Trophoblast cell (in vitro differentiated cells and primary cell): ENCODE measurements at regions not wholly inside any gene's neighbourhood (a gene's known extent, or its start where the extent isn't known, plus 50 kb on each side); places are given as distances from the start of the nearest gene placed in this dataset.

Experiments used
- DNase-seq, 2 donors: peaks; one replicate each; pipeline ENCODE4 v3.0.0-alpha.2; 2016
- H2AFZ ChIP-seq: 2 replicates; pipeline ENCODE4 v1.6.1; 2013; ENCODE audit warnings: low read length, moderate library complexity, mild to moderate bottlenecking; ENCODE audit not compliant: insufficient read depth, poor library complexity
- H2AK5ac ChIP-seq: 2 replicates; pipeline ENCODE4 v1.6.1; 2013; ENCODE audit warnings: mild to moderate bottlenecking, low read length
- H2BK120ac ChIP-seq: 2 replicates; pipeline ENCODE4 v1.6.1; 2013; ENCODE audit warnings: low read length, mild to moderate bottlenecking, moderate library complexity; ENCODE audit not compliant: insufficient read depth, poor library complexity
- H2BK12ac ChIP-seq: 2 replicates; pipeline ENCODE4 v1.6.1; 2013; ENCODE audit warnings: mild to moderate bottlenecking, low read length, moderate library complexity
- H2BK5ac ChIP-seq: 2 replicates; pipeline ENCODE4 v1.6.1; 2013; ENCODE audit warnings: low read length, low read depth, moderate library complexity, mild to moderate bottlenecking; ENCODE audit not compliant: poor library complexity
- H3K14ac ChIP-seq: 2 replicates; pipeline ENCODE4 v1.6.1; 2013; ENCODE audit warnings: mild to moderate bottlenecking, low read length
- H3K18ac ChIP-seq: 2 replicates; pipeline ENCODE4 v1.6.1; 2013; ENCODE audit warnings: mild to moderate bottlenecking, low read length
- H3K23ac ChIP-seq: 2 replicates; pipeline ENCODE4 v1.6.1; 2013; ENCODE audit warnings: low read length
- H3K27ac ChIP-seq: 2 replicates; pipeline ENCODE4 v1.5.1; 2013; ENCODE audit warnings: low read depth, mild to moderate bottlenecking, inconsistent platforms, low read length, moderate library complexity
- H3K27me3 ChIP-seq: 2 replicates; pipeline ENCODE4 v1.6.1; 2013; ENCODE audit warnings: inconsistent platforms, mild to moderate bottlenecking, low read length, moderate library complexity; ENCODE audit not compliant: insufficient read depth
- H3K36me3 ChIP-seq, 2 experiments: 1 replicate in 1 of 2; 2 replicates in 1 of 2; pipeline ENCODE4 v1.6.1; 2013; ENCODE audit warnings: low read length in 2 of 2, mild to moderate bottlenecking in 2 of 2, moderate library complexity in 1 of 2; ENCODE audit not compliant: insufficient read depth in 2 of 2, control insufficient read depth in 1 of 2
- H3K4ac ChIP-seq: 2 replicates; pipeline ENCODE4 v1.6.1; 2013; ENCODE audit warnings: low read depth, mild to moderate bottlenecking, low read length, moderate library complexity
- H3K4me1 ChIP-seq, 2 experiments: 1 replicate in 1 of 2; 2 replicates in 1 of 2; pipeline ENCODE4 v1.6.1; 2013; ENCODE audit warnings: low read length in 2 of 2, mild to moderate bottlenecking in 2 of 2, moderate library complexity in 1 of 2; ENCODE audit not compliant: insufficient read depth in 2 of 2, control insufficient read depth in 1 of 2
- H3K4me2 ChIP-seq: 2 replicates; pipeline ENCODE4 v1.6.1; 2013; ENCODE audit warnings: inconsistent platforms, mild to moderate bottlenecking, low read length, moderate library complexity
- H3K4me3 ChIP-seq: 2 replicates; pipeline ENCODE4 v1.5.1; 2013; ENCODE audit warnings: mild to moderate bottlenecking, low read depth, low read length, inconsistent platforms
- H3K79me1 ChIP-seq: one replicate; pipeline ENCODE4 v1.6.1; 2013; ENCODE audit warnings: low read length
- H3K79me2 ChIP-seq: 2 replicates; pipeline ENCODE4 v1.6.1; 2013; ENCODE audit warnings: low read length, mild to moderate bottlenecking; ENCODE audit not compliant: control insufficient read depth, insufficient read depth, poor library complexity
- H3K9ac ChIP-seq: 2 replicates; pipeline ENCODE4 v1.6.1; 2013; ENCODE audit warnings: mild to moderate bottlenecking, low read length
- H3K9me3 ChIP-seq: 2 replicates; pipeline ENCODE4 v1.6.1; 2013; ENCODE audit warnings: low read depth, mild to moderate bottlenecking, control low read depth, inconsistent platforms, low read length; ENCODE audit not compliant: insufficient read depth
- H4K12ac ChIP-seq: 2 replicates; pipeline ENCODE4 v1.6.1; 2013; ENCODE audit warnings: low read depth, mild to moderate bottlenecking, low read length, moderate library complexity
- H4K8ac ChIP-seq: 2 replicates; pipeline ENCODE4 v1.6.1; 2013; ENCODE audit warnings: low read depth, mild to moderate bottlenecking, low read length, moderate library complexity
- H4K91ac ChIP-seq: one replicate; pipeline ENCODE4 v1.6.1; 2013; ENCODE audit warnings: low read depth, mild to moderate bottlenecking, low read length, moderate library complexity
- whole genome bisulfite sequencing: extraction: QIAGEN DNeasy Blood & Tissue Kit; methylation state at CpG from one replicate; pipeline ENCODE4 v1.1.7; 2013; ENCODE audit warnings: missing lambda C conversion rate; ENCODE audit not compliant: insufficient read length, insufficient coverage; ENCODE audit errors: extremely low coverage; 5-methylcytosine and 5-hydroxymethylcytosine counted together

- H2BK5ac ChIP-seq: no peak overlapping the region
- H2AK5ac ChIP-seq: no peak overlapping the region
- no peak overlapping the region for H4K12ac ChIP-seq
- H2AFZ ChIP-seq: no peak overlapping the region
- no peaks in the 10 kb centered on the region for H3K4me1 ChIP-seq
- no peaks in the 10 kb centered on the region for H3K79me2 ChIP-seq
- no peak overlapping the region for H3K27ac ChIP-seq
- no peak overlapping the region for H3K23ac ChIP-seq
- no peaks in the 10 kb centered on the region for H3K27me3 ChIP-seq
- no peak overlapping the region for H4K8ac ChIP-seq
- no peaks in the 10 kb centered on the region for H3K36me3 ChIP-seq
- H3K4me2 ChIP-seq: no peak overlapping the region
- no CpG with 5 or more reads among the region's 1 CpG for WGBS
- no peak overlapping the region for H2BK12ac ChIP-seq
- no peaks in the 10 kb centered on the region for H3K9me3 ChIP-seq
- no peaks in the 10 kb centered on the region for H3K79me1 ChIP-seq
- H3K18ac ChIP-seq: no peak overlapping the region
- no peak overlapping the region for H4K91ac ChIP-seq
- H3K4ac ChIP-seq: no peak overlapping the region
- DNase-seq: no peak
- H3K14ac ChIP-seq: no peak overlapping the region
- H2BK120ac ChIP-seq: no peak overlapping the region
- no peak overlapping the region for H3K4me3 ChIP-seq
- no peak overlapping the region for H3K9ac ChIP-seq
Observed at GRCh38 chr15:98057453-98057852, 97.0 kb downstream of the ARRDC4 start.

- no peak for DNase-seq
- no CpG with 5 or more reads among the region's 3 CpGs for WGBS
- Histone ChIP-seq H2BK12ac (no peak overlapping the region), H3K79me2 (no peaks in the 10 kb centered on the region), H3K4me1 (no peaks in the 10 kb centered on the region), H4K12ac (no peak overlapping the region), H3K23ac (no peak overlapping the region), H3K18ac (no peak overlapping the region), H3K9ac (no peak overlapping the region), H3K4me2 (no peak overlapping the region), H4K91ac (no peak overlapping the region), H3K79me1 (no peaks in the 10 kb centered on the region), H2AK5ac (no peak overlapping the region), H3K4ac (no peak overlapping the region), H3K9me3 (no peaks in the 10 kb centered on the region), H3K27me3 (no peaks in the 10 kb centered on the region), H3K14ac (no peak overlapping the region), H3K4me3 (no peak overlapping the region), H3K36me3 (no peaks in the 10 kb centered on the region), H2BK5ac (no peak overlapping the region), H2AFZ (no peak overlapping the region), H4K8ac (no peak overlapping the region), H2BK120ac (no peak overlapping the region), H3K27ac (no peak overlapping the region)
Observed at GRCh38 chr15:98062869-98063268, 102.4 kb downstream of the ARRDC4 start.

- H4K8ac ChIP-seq: no peak overlapping the region
Observed at GRCh38 chr15:98063315-98063714, 102.8 kb downstream of the ARRDC4 start.

GRCh38 chr15:98063871-98064270, 103.4 kb downstream of the ARRDC4 start:
- Histone ChIP-seq H3K9me3 (peaks cover under 1% of the 10 kb centered on the region), H2AK5ac (no peak overlapping the region), H3K4me1 (peaks cover 0 to under 1% of the 10 kb centered on the region in 2 experiments), H3K14ac (no peak overlapping the region), H3K27ac (no peak overlapping the region), H2AFZ (no peak overlapping the region), H4K91ac (no peak overlapping the region), H2BK5ac (no peak overlapping the region), H3K23ac (no peak overlapping the region), H3K79me2 (no peaks in the 10 kb centered on the region), H2BK12ac (no peak overlapping the region), H3K27me3 (no peaks in the 10 kb centered on the region), H4K12ac (no peak overlapping the region), H2BK120ac (no peak overlapping the region), H3K9ac (no peak overlapping the region), H3K36me3 (no peaks in the 10 kb centered on the region), H3K79me1 (no peaks in the 10 kb centered on the region), H3K4ac (no peak overlapping the region), H3K4me3 (no peak overlapping the region), H3K18ac (no peak overlapping the region), H4K8ac (no peak overlapping the region), H3K4me2 (no peak overlapping the region)
- DNase-seq: no peak

More at GRCh38 chr15:98063315-98063714, 102.8 kb downstream of the ARRDC4 start:
- no peak for DNase-seq
- WGBS: no CpG with 5 or more reads among the region's 2 CpGs
- Histone ChIP-seq H2AK5ac (no peak overlapping the region), H3K9me3 (no peaks in the 10 kb centered on the region), H3K14ac (no peak overlapping the region), H2BK5ac (no peak overlapping the region), H3K4me1 (no peaks in the 10 kb centered on the region), H2BK120ac (no peak overlapping the region), H3K27ac (no peak overlapping the region), H3K79me2 (no peaks in the 10 kb centered on the region), H4K12ac (no peak overlapping the region), H3K4ac (no peak overlapping the region), H3K9ac (no peak overlapping the region), H3K18ac (no peak overlapping the region), H3K79me1 (no peaks in the 10 kb centered on the region), H3K4me3 (no peak overlapping the region), H4K91ac (no peak overlapping the region), H2BK12ac (no peak overlapping the region), H2AFZ (no peak overlapping the region), H3K36me3 (no peaks in the 10 kb centered on the region), H3K23ac (no peak overlapping the region), H3K27me3 (no peaks in the 10 kb centered on the region), H3K4me2 (no peak overlapping the region)
